ENCODE measurements at regions not wholly inside any gene's neighbourhood (a gene's known extent, or its start where the extent isn't known, plus 50 kb on each side); places are given as distances from the start of the nearest gene placed in this dataset.

DNA sequence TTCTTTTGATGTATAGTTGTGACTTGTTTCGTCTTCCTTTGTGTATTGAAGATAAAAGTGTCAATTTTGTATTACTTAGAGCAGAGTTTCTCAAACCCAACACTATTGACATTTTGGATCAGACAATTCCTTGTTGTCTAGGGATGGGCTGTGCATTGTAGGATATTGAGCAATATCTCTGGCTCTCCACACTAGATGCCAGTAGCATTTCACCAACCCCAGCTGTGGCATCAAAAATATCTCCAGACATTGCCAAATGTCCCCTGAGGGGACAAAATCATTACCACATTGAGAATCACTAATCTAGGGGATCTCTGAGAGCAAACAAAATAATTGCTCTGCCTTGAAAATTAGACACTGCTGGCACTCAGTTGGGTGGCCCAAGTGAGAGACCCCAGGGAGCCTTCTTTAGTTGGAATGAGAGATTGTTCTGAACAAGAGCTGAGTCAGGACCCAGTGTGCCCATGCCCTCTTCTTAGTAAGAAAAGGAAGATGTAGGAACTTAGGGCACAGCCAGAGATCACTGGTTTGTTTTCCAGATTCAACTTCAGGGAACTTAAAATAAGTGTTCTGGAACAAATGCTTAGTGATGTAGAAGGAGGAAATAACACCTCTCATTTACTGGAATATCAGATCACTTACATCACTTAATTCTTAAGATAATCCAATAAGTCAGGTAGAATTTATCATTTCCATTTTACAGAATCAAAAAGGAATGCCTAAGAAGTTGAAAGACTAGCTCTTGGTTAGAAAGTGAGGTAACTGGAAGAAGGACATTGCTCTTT lies 466.6 kb upstream of the TNP1 start:
- DNase-seq (no peak), ATAC-seq (peak; percentile 44 to 86 (median 68))
- Histone ChIP-seq H3K4me3 (no peak overlapping the region), H3K4me1 (peaks cover 18% of the 10 kb centered on the region), H3K27ac (no peak overlapping the region), H3K36me3 (ENCODE audit: insufficient read depth in 1 of 2, low read depth in 1 of 2) (no peaks in the 10 kb centered on the region), H3K9me3 (no peaks in the 10 kb centered on the region), H3K27me3 (ENCODE audit: insufficient read depth in 3 of 3, low read length in 2 of 3) (no peaks in the 10 kb centered on the region)
- 69 to 82% (median 76%) methylated on average over 1 of the region's 1 CpG for WGBS, 3 donors
- intact Hi-C loops (cut with DNase I) = no loop called here
- TF ChIP-seq, protein P1, sequence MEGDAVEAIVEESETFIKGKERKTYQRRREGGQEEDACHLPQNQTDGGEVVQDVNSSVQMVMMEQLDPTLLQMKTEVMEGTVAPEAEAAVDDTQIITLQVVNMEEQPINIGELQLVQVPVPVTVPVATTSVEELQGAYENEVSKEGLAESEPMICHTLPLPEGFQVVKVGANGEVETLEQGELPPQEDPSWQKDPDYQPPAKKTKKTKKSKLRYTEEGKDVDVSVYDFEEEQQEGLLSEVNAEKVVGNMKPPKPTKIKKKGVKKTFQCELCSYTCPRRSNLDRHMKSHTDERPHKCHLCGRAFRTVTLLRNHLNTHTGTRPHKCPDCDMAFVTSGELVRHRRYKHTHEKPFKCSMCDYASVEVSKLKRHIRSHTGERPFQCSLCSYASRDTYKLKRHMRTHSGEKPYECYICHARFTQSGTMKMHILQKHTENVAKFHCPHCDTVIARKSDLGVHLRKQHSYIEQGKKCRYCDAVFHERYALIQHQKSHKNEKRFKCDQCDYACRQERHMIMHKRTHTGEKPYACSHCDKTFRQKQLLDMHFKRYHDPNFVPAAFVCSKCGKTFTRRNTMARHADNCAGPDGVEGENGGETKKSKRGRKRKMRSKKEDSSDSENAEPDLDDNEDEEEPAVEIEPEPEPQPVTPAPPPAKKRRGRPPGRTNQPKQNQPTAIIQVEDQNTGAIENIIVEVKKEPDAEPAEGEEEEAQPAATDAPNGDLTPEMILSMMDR (IDR thresholded peaks at IDR 0.05) = no peak

DNA sequence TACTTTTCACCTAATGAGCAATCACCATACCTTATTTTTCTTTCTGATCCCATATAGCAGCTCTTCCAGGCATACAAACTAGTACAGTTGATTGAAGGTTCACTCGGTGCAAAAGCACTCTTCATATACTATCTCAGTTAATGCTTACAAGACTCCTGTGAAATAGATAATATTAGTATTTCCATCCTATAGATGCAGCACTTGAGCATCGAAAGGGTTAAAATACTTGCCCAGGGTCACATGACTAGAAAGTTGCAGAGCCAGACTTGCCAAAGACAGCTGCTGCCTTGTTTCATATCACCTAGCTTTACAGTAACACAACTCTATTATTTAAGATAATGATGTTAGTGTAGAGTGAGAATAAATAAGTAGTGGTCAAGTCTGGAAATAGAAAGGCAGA lies 466.0 kb upstream of the TNP1 start:
- no peaks in the 10 kb centered on the region for H3K36me3 ChIP-seq (ENCODE audit: insufficient read depth in 1 of 2, low read depth in 1 of 2)
- intact Hi-C loops (cut with DNase I) = loop anchor here in 1 of 2 donors (1.0 kb wide), 1 partner anchor 47 kb away; no protein-coding TSS in a partner anchor

DNA sequence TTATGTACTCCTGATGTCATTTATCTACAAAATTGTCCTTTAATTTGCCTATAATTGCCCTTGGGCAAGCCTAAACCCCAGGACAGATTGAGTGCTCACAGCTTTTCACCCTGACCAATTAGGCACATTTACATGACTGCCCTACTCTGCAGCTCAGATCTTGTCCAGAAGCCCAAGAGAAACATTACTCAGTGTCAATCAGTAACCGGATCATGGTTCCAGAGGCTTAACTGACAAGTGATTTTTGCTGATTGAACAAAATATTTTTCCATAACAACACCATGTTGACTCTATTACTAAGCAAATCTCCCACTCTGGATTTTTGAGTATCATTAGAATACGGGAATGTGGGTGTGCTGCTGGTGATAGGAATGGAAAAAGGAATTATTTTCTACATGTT lies 465.4 kb upstream of the TNP1 start:
- DNase-seq (no peak), ATAC-seq (peak in 3 of 4 donors; percentile 59 to 74 (median 63))
- intact Hi-C loops (cut with DNase I) = loop anchor here in 1 of 2 donors (1.0 kb wide), 1 partner anchor 46 kb away; no protein-coding TSS in a partner anchor
- peaks cover 15% of the 10 kb centered on the region for H3K4me1 ChIP-seq
- 34 to 44% (median 37%) methylated on average over 2 of the region's 2 CpGs for WGBS, 3 donors
- TF ChIP-seq, protein P1 (IDR thresholded peaks at IDR 0.05) = no peak
- H3K27ac ChIP-seq = no peak overlapping the region
- no peaks in the 10 kb centered on the region for H3K9me3 ChIP-seq
- H3K4me3 ChIP-seq = no peak overlapping the region
- no peaks in the 10 kb centered on the region for H3K36me3 ChIP-seq (ENCODE audit: insufficient read depth in 1 of 2, low read depth in 1 of 2)
- no peaks in the 10 kb centered on the region for H3K27me3 ChIP-seq (ENCODE audit: insufficient read depth in 3 of 3, low read length in 2 of 3)

More for the DNA sequence above, 466.0 kb upstream of the TNP1 start:
- TF ChIP-seq, protein P1 (IDR thresholded peaks at IDR 0.05) = no peak
- peak in 2 of 4 donors; percentile 41 to 63 for ATAC-seq
- no peak for DNase-seq
- Histone ChIP-seq H3K27ac (no peak overlapping the region), H3K9me3 (no peaks in the 10 kb centered on the region), H3K27me3 (ENCODE audit: insufficient read depth in 3 of 3, low read length in 2 of 3) (no peaks in the 10 kb centered on the region), H3K4me3 (no peak overlapping the region), H3K4me1 (peaks cover 15% of the 10 kb centered on the region)
- 80 to 89% (median 88%) methylated on average over 2 of the region's 2 CpGs for WGBS, 3 donors

DNA sequence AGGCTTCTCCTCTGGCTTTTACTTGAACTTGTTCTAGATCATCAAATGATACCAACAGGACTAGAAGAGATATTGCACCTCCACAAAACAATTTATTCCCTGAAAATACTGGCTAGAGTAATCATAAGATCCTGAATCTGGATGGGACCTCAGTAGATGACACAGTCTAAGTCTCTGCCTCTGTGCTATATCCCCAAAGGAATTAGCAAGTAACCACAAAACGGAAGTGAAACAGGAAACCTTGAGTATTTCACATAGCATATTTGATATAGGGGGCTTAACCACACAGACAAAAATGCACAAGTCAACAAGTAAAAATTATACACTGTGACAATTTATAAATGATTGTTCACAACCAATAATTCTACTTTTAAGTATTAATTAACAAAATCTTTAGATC lies 456.9 kb upstream of the TNP1 start:
- intact Hi-C loops (cut with DNase I) = no loop called here
- WGBS, 3 donors = 57 to 60% (median 60%) methylated on average over 1 of the region's 1 CpG
- H3K27ac ChIP-seq = no peak overlapping the region
- H3K9me3 ChIP-seq = no peaks in the 10 kb centered on the region
- H3K27me3 ChIP-seq (ENCODE audit: insufficient read depth in 3 of 3, low read length in 2 of 3) = no peaks in the 10 kb centered on the region
- TF ChIP-seq, protein P1 (IDR thresholded peaks at IDR 0.05) = no peak
- H3K4me1 ChIP-seq = no peaks in the 10 kb centered on the region
- DNase-seq (no peak), ATAC-seq (no peak)
- H3K36me3 ChIP-seq (ENCODE audit: insufficient read depth in 1 of 2, low read depth in 1 of 2) = no peaks in the 10 kb centered on the region
- H3K4me3 ChIP-seq = no peak overlapping the region

Measured in psoas muscle (tissue), 7 donors.